Astrocyte of the cerebellum (primary cell): ENCODE measurements at regions not wholly inside any gene's neighbourhood (a gene's known extent, or its start where the extent isn't known, plus 50 kb on each side); places are given as distances from the start of the nearest gene placed in this dataset.
"Not testable (repeated sequence)": the region's sequence is repeated elsewhere in the genome, so short reads cannot be mapped to it uniquely, and the experiment has no call there.

Experiments
- DNase-seq: peaks from one replicate; pipeline ENCODE4 v3.0.0-alpha.2; 2011; ENCODE audit warnings: low read depth
- H3K4me3 ChIP-seq: 2 replicates; pipeline ENCODE4 v1.5.1; 2011; ENCODE audit warnings: mild to moderate bottlenecking, low read depth, low read length, moderate library complexity
- CTCF ChIP-seq: IDR thresholded peaks from 2 replicates; pipeline ENCODE4 v1.5.1; 2012; ENCODE audit warnings: low read length, low read depth, moderate library complexity, mild to moderate bottlenecking; ENCODE audit errors: missing control alignments
- in situ Hi-C: cut with HindIII; loops from 2 replicates; pipeline ENCODE4 v1.10.0; 2017; ENCODE audit warnings: low sequenced_read_pairs

- in situ Hi-C loops = no loop called here
- H3K4me3 ChIP-seq = no peak overlapping the region
- no peak for DNase-seq
- no peak for TF ChIP-seq CTCF
Observed at GRCh38 chr6:27593861-27594260, 121.0 kb upstream of the ZNF184 start.

GRCh38 chr6:27593200-27593818 lies 120.4 kb upstream of the ZNF184 start:
- TF ChIP-seq CTCF = no peak
- in situ Hi-C loops = no loop called here
- peak overlapping the region; percentile 36 for H3K4me3 ChIP-seq
- no peak for DNase-seq

DNA sequence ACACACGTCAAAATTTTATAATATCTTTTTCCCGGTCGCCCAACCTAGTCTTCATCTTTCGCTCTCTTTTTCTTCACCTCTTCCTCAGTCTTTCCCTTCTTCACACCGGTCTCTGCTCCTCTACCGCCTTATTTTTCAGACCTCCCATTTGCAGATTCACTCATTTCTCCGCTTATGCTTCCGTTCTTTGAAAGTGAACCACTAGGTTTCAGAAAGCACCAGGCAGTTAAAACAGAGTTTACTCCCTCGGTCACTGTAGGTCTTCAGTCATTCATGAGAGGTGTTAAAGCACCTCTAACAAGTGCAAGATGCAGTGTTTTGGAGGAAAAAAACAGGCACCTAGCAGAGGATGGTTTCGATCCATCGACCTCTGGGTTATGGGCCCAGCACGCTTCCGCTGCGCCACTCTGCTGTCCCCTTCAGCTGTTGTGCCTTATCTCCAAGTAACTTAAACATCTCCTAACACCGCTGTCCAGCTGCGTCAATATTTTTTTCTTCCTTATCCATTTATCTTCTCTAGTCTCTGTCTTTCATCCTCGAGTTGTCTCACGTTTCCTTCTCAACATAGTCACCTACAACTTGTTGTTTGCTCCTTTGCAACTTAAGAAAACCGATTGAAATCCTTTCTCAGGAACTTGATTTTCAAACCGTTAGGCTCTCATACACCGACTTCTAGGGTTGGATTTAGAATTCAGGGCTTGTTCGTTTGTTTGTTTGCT lies 119.7 kb upstream of the ZNF184 start:
- TF ChIP-seq CTCF = no peak
- in situ Hi-C loops = no loop called here
- DNase-seq = no peak

DNA sequence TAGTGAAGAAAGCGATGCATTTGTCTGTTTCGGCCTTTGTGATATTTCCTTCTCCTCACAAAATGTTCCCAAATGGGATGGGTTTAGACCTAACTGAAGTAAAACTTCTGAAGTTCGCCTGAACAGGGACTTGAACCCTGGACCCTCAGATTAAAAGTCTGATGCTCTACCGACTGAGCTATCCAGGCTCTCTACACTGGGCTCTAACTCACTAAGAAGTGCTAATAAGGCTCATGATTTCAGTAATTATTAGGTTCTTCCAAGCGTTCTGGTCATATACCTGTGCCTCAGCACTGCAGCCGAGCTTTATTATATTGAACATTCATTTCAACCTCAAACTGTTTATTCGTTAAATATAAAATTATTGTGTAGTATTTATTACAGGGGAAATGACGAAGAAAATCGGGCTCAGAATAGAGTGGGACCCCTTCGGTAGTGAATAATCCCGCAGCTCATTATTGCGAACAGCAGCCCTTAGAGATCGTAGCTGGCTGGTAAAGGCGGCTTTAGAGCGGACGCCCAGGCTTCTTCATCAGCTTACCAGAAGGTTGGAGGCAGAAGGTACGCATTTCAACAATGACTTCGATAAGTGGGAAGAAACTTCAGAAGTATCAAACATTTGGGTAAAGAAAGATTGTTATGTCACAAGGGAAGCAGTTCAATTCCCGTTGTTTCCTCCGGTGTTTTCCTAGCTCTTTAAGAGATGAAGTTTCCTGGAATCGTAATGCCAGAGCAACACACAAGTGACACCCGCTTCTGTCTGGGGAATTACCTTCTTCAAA lies 119.0 kb upstream of the ZNF184 start:
- no peak for TF ChIP-seq CTCF
- peak overlapping the region; percentile 36 for H3K4me3 ChIP-seq
- no peak for DNase-seq
- in situ Hi-C loops = no loop called here

More for the DNA sequence above, 119.7 kb upstream of the ZNF184 start:
- H3K4me3 ChIP-seq = peak overlapping the region; percentile 36

- DNase-seq, H3K4me3 ChIP-seq, in situ Hi-C loops: not testable (repeated sequence)
Observed at GRCh38 chr6:27585316-27585715, 112.4 kb upstream of the ZNF184 start.

DNA sequence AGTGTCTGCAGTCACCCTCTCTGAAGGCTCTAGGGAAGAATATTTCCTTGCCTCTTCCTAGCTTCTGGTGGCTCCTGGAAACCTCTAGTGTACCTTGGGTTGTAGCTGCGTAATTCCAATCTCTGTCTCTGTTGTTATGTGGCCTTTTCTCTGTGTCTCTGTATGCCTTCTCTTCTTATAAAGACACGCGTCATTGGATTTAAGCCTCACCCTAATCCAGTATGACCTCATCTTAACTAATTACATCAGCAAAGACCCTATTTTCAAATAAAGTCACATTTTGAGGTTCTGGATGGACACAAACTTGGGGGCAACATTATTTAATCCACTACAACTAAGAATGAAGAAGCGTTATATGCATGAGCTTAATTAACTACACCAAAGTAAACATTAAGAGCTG lies 111.4 kb upstream of the ZNF184 start:
- no peak overlapping the region for H3K4me3 ChIP-seq
- DNase-seq = no peak
- TF ChIP-seq CTCF = no peak
- in situ Hi-C loops = no loop called here
